Endothelial cell of umbilical vein (primary cell): ENCODE measurements at regions not wholly inside any gene's neighbourhood (a gene's known extent, or its start where the extent isn't known, plus 50 kb on each side); places are given as distances from the start of the nearest gene placed in this dataset.

Experiments used
- BruUV-seq: library from RNA; stranded (reverse); fragments of 400-500 nt; replicated peaks from 2 replicates; lab custom pipeline; 2021; lab: Mats Ljungman, UMichigan
- CTCF ChIA-PET: fragments of 300-600, 350-600 bp; sonication (Branson Sonifier 250); formaldehyde crosslinking; loops from one replicate; lab custom pipeline; 2021; ENCODE audit warnings: antibody characterized with exemption, inconsistent platforms; lab: Charles Lee
- POLR2A ChIA-PET: fragments of 300-600, 350-600 bp; sonication (Branson Sonifier 250); formaldehyde crosslinking; loops from one replicate; lab custom pipeline; 2021; ENCODE audit warnings: antibody characterized with exemption, inconsistent platforms; lab: Charles Lee
- DNase-seq: peaks from one replicate; pipeline ENCODE4 v3.0.0-alpha.2; 2011; ENCODE audit warnings: low read depth, low spot score
- FAIRE-seq: peaks from 2 replicates; lab custom pipeline; 2011; peaks lifted over from hg19 to GRCh38; lab: Jason Lieb, UNC
- H2AFZ ChIP-seq: 2 replicates; pipeline ENCODE4 v1.6.0; 2012; ENCODE audit warnings: low read depth, low read length, control low read depth, inconsistent platforms
- H3K27ac ChIP-seq: 2 replicates; pipeline ENCODE4 v1.5.1; 2011; ENCODE audit warnings: low read depth, mild to moderate bottlenecking, control low read depth, low read length, moderate library complexity; ENCODE audit not compliant: insufficient read depth
- H3K27me3 ChIP-seq, 2 experiments: 2 replicates each; pipeline versions ENCODE4 v1.6.0 to v1.6.1; 2011; ENCODE audit warnings: low read length in 2 of 2, mixed read lengths in 1 of 2; ENCODE audit not compliant: control insufficient read depth in 2 of 2, insufficient read depth in 2 of 2
- H3K36me3 ChIP-seq, 2 experiments: 2 replicates in 1 of 2; 3 replicates in 1 of 2; pipeline ENCODE4 v1.5.1; 2011; ENCODE audit warnings: low read length in 2 of 2, mild to moderate bottlenecking in 1 of 2, moderate library complexity in 1 of 2; ENCODE audit not compliant: control insufficient read depth in 2 of 2, insufficient read depth in 2 of 2; ENCODE audit errors: extremely low read depth in 1 of 2
- H3K4me1 ChIP-seq: 3 replicates; pipeline ENCODE4 v1.5.1; 2011; ENCODE audit warnings: mild to moderate bottlenecking, low read length; ENCODE audit not compliant: control insufficient read depth, insufficient read depth; ENCODE audit errors: extremely low read depth
- H3K4me2 ChIP-seq: 2 replicates; pipeline ENCODE4 v1.6.1; 2011; ENCODE audit warnings: low read length, control low read depth, mixed read lengths; ENCODE audit not compliant: insufficient read depth
- H3K4me3 ChIP-seq, 3 experiments: fragments of 200-600 bp in 1 of 3; sonication (generic), shearing (Covaris generic) in 1 of 3; replicated peaks in 1 of 3; 2 replicates each; pipeline ENCODE4 v1.5.1; 2011 to 2016; ENCODE audit warnings: control low read depth in 3 of 3, low read length in 3 of 3, mild to moderate bottlenecking in 2 of 3, inconsistent platforms in 1 of 3, low read depth in 1 of 3, moderate library complexity in 1 of 3; ENCODE audit not compliant: insufficient read depth in 1 of 3
- H3K79me2 ChIP-seq: 2 replicates; pipeline ENCODE4 v1.6.0; 2012; ENCODE audit warnings: low read length, inconsistent platforms; ENCODE audit not compliant: control insufficient read depth, insufficient read depth
- H3K9ac ChIP-seq: replicated peaks from 2 replicates; pipeline ENCODE3; 2011; ENCODE audit warnings: low read length, control low read depth; ENCODE audit not compliant: insufficient read depth; ENCODE audit errors: extremely low read depth
- H3K9me1 ChIP-seq: replicated peaks from 3 replicates; pipeline ENCODE4 v1.6.0; 2011; ENCODE audit warnings: mild to moderate bottlenecking, low read length; ENCODE audit not compliant: control insufficient read depth, insufficient read depth; ENCODE audit errors: extremely low read depth
- H3K9me3 ChIP-seq: replicated peaks from 2 replicates; pipeline ENCODE4 v1.5.1; 2012; ENCODE audit warnings: low read length, inconsistent platforms; ENCODE audit not compliant: control insufficient read depth, insufficient read depth
- H4K20me1 ChIP-seq: replicated peaks from 2 replicates; pipeline ENCODE3; 2011; ENCODE audit warnings: mild to moderate bottlenecking, low read length; ENCODE audit not compliant: control insufficient read depth, insufficient read depth; ENCODE audit errors: extremely low read depth
- CTCF ChIP-seq, 2 donors: IDR thresholded peaks; 1 replicate in 1 of 2; 2 replicates in 1 of 2; pipeline ENCODE4 v1.5.1; 2011; ENCODE audit warnings: low read length in 2 of 2, mild to moderate bottlenecking in 2 of 2, moderate library complexity in 2 of 2, control low read depth in 1 of 2, inconsistent platforms in 1 of 2, low read depth in 1 of 2; ENCODE audit not compliant: insufficient read depth in 1 of 2; ENCODE audit errors: extremely low read depth in 1 of 2
- EZH2 ChIP-seq: IDR thresholded peaks from 2 replicates; pipeline ENCODE4 v1.6.1; 2012; ENCODE audit warnings: borderline replicate concordance, low read depth, mild to moderate bottlenecking, moderate library complexity, low read length, inconsistent platforms; ENCODE audit not compliant: severe bottlenecking
- FOS ChIP-seq: IDR thresholded peaks from 2 replicates; pipeline ENCODE4 v1.6.1; 2011; ENCODE audit warnings: mild to moderate bottlenecking, low read length, moderate library complexity, borderline replicate concordance; ENCODE audit not compliant: insufficient read depth
- GATA2 ChIP-seq: IDR thresholded peaks from 2 replicates; pipeline ENCODE4 v1.7.0; 2011; ENCODE audit warnings: low read depth, mild to moderate bottlenecking, moderate library complexity, mixed read lengths, low read length; ENCODE audit not compliant: insufficient read length, insufficient read depth
- JUN ChIP-seq: IDR thresholded peaks from 2 replicates; pipeline ENCODE4 v1.6.1; 2011; ENCODE audit warnings: borderline replicate concordance, low read depth; ENCODE audit not compliant: insufficient read length, insufficient read depth
- MAX ChIP-seq: IDR thresholded peaks from 2 replicates; pipeline ENCODE4 v1.6.1; 2011; ENCODE audit not compliant: insufficient read depth, insufficient read length
- MYC ChIP-seq: IDR thresholded peaks from one replicate; pipeline ENCODE4 v1.6.1; 2011; ENCODE audit warnings: mild to moderate bottlenecking, low read depth, low read length
- POLR2A ChIP-seq: IDR thresholded peaks from 2 replicates; pipeline ENCODE4 v1.6.1; 2012; ENCODE audit warnings: low read depth, mild to moderate bottlenecking, control low read depth, low read length
- POLR2AphosphoS5 ChIP-seq: IDR thresholded peaks from 2 replicates; pipeline ENCODE4 v1.6.1; 2012; ENCODE audit warnings: low read depth, mild to moderate bottlenecking, control low read depth, low read length, moderate library complexity; ENCODE audit not compliant: insufficient read depth
- dilution Hi-C: fragments of 300-500 bp; cut with MboI; formaldehyde crosslinking; loops from one replicate; pipeline ENCODE4 v1.15.0; 2019; ENCODE audit warnings: low sequenced_read_pairs; ENCODE audit not compliant: extremely low pct_ligation_motif_present
- intact Hi-C: fragments of 100-400 bp; cut with micrococcal nuclease; formaldehyde crosslinking; loops from one replicate; pipeline ENCODE4 v1.10.0; 2022

DNA sequence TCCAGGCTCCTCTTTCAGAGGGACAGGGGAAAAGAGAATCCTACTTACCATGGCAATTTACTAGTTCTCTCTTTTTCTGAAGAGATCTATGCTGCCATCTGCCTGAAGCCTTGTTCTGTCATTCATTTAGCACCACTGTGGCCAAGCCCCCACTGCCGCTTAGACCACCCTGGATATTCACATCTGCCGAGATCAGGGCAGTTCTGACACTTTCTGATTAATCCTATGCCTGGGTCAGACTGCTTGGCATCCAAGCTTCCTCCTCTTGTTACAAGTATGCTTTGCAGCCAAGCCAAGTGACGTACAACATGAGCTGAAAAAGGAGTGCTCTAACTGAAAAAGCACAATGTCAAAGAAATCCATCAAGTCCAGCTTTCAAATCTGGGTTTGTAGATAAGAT, 332.6 kb downstream of the SUCLG1 start:
- Histone ChIP-seq H4K20me1 (no peaks in the 10 kb centered on the region), H3K4me2 (no peak overlapping the region), H3K79me2 (no peaks in the 10 kb centered on the region), H3K36me3 (no peaks in the 10 kb centered on the region), H3K9me1 (no peaks in the 10 kb centered on the region), H3K4me3 (no peak overlapping the region), H3K27me3 (no peaks in the 10 kb centered on the region), H3K4me1 (no peaks in the 10 kb centered on the region), H2AFZ (no peak overlapping the region), H3K27ac (no peak overlapping the region), H3K9ac (no peak overlapping the region), H3K9me3 (peaks cover 2% of the 10 kb centered on the region)
- TF ChIP-seq CTCF (IDR thresholded peaks at IDR 0.05; ENCODE audit: extremely low read depth in 1 of 2, insufficient read depth in 1 of 2, low read depth in 1 of 2, low read length in 2 of 2) = no peak
- TF ChIP-seq FOS = no peak
- no peak for TF ChIP-seq MYC
- TF ChIP-seq EZH2 = no peak
- TF ChIP-seq POLR2AphosphoS5 = no peak
- TF ChIP-seq POLR2A = no peak
- TF ChIP-seq MAX = no peak
- TF ChIP-seq GATA2 = no peak
- no peak for TF ChIP-seq JUN
- ChIA-PET POLR2A (no interaction called here), CTCF (no interaction called here)
- DNase-seq (no peak), FAIRE-seq (no peak)
- intact Hi-C loops = no loop called here
- dilution Hi-C loops = no loop called here
- no TSS peak for BruUV-seq
